Eye (tissue), 1 donor: ENCODE measurements at regions not wholly inside any gene's neighbourhood (a gene's known extent, or its start where the extent isn't known, plus 50 kb on each side); places are given as distances from the start of the nearest gene placed in this dataset.
"Not testable (repeated sequence)": the region's sequence is repeated elsewhere in the genome, so short reads cannot be mapped to it uniquely, and the experiment has no call there.

ENCODE experiments used
- DNase-seq: peaks from one replicate; pipeline ENCODE4 v3.0.0-alpha.2; 2015

- DNase-seq = peak; percentile 12
Measured at GRCh38 chrX:138026211-138026610, 460.3 kb downstream of the ZIC3 start.

GRCh38 chrX:138031715-138032114 lies 465.8 kb downstream of the ZIC3 start:
- DNase-seq = no peak

GRCh38 chrX:138034136-138034535 lies 468.2 kb downstream of the ZIC3 start:
- DNase-seq = peak; percentile 22

GRCh38 chrX:138037548-138037947 lies 471.6 kb downstream of the ZIC3 start:
- no peak for DNase-seq

- no peak for DNase-seq
Measured at GRCh38 chrX:138057883-138058282, 492.0 kb downstream of the ZIC3 start.

GRCh38 chrX:138058931-138059330 lies 493.0 kb downstream of the ZIC3 start:
- no peak for DNase-seq

GRCh38 chrX:138067415-138067814 lies 501.5 kb downstream of the ZIC3 start:
- DNase-seq = no peak

GRCh38 chrX:138073626-138074025 lies 507.7 kb downstream of the ZIC3 start:
- no peak for DNase-seq

GRCh38 chrX:138082251-138082650 lies 516.3 kb downstream of the ZIC3 start:
- DNase-seq = no peak

GRCh38 chrX:138082896-138083295 lies 517.0 kb downstream of the ZIC3 start:
- DNase-seq = no peak

GRCh38 chrX:138110910-138111309 lies 545.0 kb downstream of the ZIC3 start:
- not testable (repeated sequence) for DNase-seq

GRCh38 chrX:138127314-138127713 lies 561.4 kb downstream of the ZIC3 start:
- no peak for DNase-seq

GRCh38 chrX:138128027-138128671 lies 562.2 kb downstream of the ZIC3 start:
- DNase-seq = peak; percentile 69

- DNase-seq = no peak
Measured at GRCh38 chrX:138150709-138151108, 560.8 kb downstream of the FGF13 start.

GRCh38 chrX:138157850-138158249 lies 553.7 kb downstream of the FGF13 start:
- no peak for DNase-seq

- DNase-seq = peak; percentile 48
Measured at GRCh38 chrX:138191998-138192397, 519.5 kb downstream of the FGF13 start.

- no peak for DNase-seq
Measured at GRCh38 chrX:138229718-138230117, 481.8 kb downstream of the FGF13 start.

GRCh38 chrX:138240266-138240665 lies 471.3 kb downstream of the FGF13 start:
- no peak for DNase-seq

- DNase-seq = no peak
Measured at GRCh38 chrX:138254001-138254400, 457.5 kb downstream of the FGF13 start.

GRCh38 chrX:138255373-138255772 lies 456.1 kb downstream of the FGF13 start:
- no peak for DNase-seq

GRCh38 chrX:138264095-138264494 lies 447.4 kb downstream of the FGF13 start:
- not testable (repeated sequence) for DNase-seq

- DNase-seq = no peak
Measured at GRCh38 chrX:138270931-138271330, 440.6 kb downstream of the FGF13 start.

GRCh38 chrX:138282598-138283150 lies 428.8 kb downstream of the FGF13 start:
- DNase-seq = not testable (repeated sequence)

- DNase-seq = peak; percentile 23
Measured at GRCh38 chrX:138287205-138287877, 424.2 kb downstream of the FGF13 start.
